BLaER1 (cell line): ENCODE measurements at regions not wholly inside any gene's neighbourhood (a gene's known extent, or its start where the extent isn't known, plus 50 kb on each side); places are given as distances from the start of the nearest gene placed in this dataset.

Experiments
- H3K27ac ChIP-seq: shearing (Covaris generic); formaldehyde crosslinking; 2 replicates; pipeline ENCODE4 v1.8.1; 2022
- H3K27me3 ChIP-seq: shearing (Covaris generic); formaldehyde crosslinking; 2 replicates; pipeline ENCODE4 v1.8.1; 2022
- H3K36me3 ChIP-seq: shearing (Covaris generic); formaldehyde crosslinking; 2 replicates; pipeline ENCODE4 v1.8.1; 2022
- H3K4me1 ChIP-seq: shearing (Covaris generic); formaldehyde crosslinking; 2 replicates; pipeline ENCODE4 v1.8.1; 2022
- H3K4me2 ChIP-seq: shearing (Covaris generic); formaldehyde crosslinking; 2 replicates; pipeline ENCODE4 v1.8.1; 2022
- H3K4me3 ChIP-seq: shearing (Covaris generic); formaldehyde crosslinking; 2 replicates; pipeline ENCODE4 v1.8.1; 2022
- H3K9ac ChIP-seq: shearing (Covaris generic); formaldehyde crosslinking; 2 replicates; pipeline ENCODE4 v1.8.1; 2022
- H3K9me3 ChIP-seq: shearing (Covaris generic); formaldehyde crosslinking; 2 replicates; pipeline ENCODE4 v1.8.1; 2022
- H4K20me1 ChIP-seq: shearing (Covaris generic); formaldehyde crosslinking; 2 replicates; pipeline ENCODE4 v1.8.1; 2022
- Cebpa-rat ChIP-seq: shearing (Covaris generic); IDR thresholded peaks from 2 replicates; pipeline ENCODE4 v1.8.1; 2022

- H3K27ac ChIP-seq, result peak overlapping the region; percentile 77
- TF ChIP-seq Cebpa-rat, result no peak
- no peak overlapping the region for H3K4me3 ChIP-seq
- H3K36me3 ChIP-seq, result no peaks in the 10 kb centered on the region
- peaks cover 75% of the 10 kb centered on the region for H3K4me1 ChIP-seq
- no peaks in the 10 kb centered on the region for H4K20me1 ChIP-seq
- no peaks in the 10 kb centered on the region for H3K27me3 ChIP-seq
- H3K9ac ChIP-seq, result no peak overlapping the region
- peak overlapping the region; percentile 68 for H3K4me2 ChIP-seq
- peaks cover 6% of the 10 kb centered on the region; the same call in 1 of the 2 replicates for H3K9me3 ChIP-seq
Measured at GRCh38 chr5:3889412-3890142, 293.9 kb downstream of the IRX1 start.

GRCh38 chr5:3891113-3891512 is 295.5 kb downstream of the IRX1 start:
- Histone ChIP-seq H3K27me3 (no peaks in the 10 kb centered on the region), H3K4me2 (peak overlapping the region; percentile 68), H4K20me1 (no peaks in the 10 kb centered on the region), H3K27ac (peak overlapping the region; percentile 77), H3K9ac (peak overlapping the region; percentile 42; the same call in 1 of the 2 replicates), H3K4me3 (no peak overlapping the region), H3K4me1 (peaks cover 60% of the 10 kb centered on the region), H3K36me3 (no peaks in the 10 kb centered on the region), H3K9me3 (peaks cover 6% of the 10 kb centered on the region; the same call in 1 of the 2 replicates)
- TF ChIP-seq Cebpa-rat, result no peak

GRCh38 chr5:3893527-3893926 is 297.9 kb downstream of the IRX1 start:
- no peaks in the 10 kb centered on the region for H3K27me3 ChIP-seq
- peaks cover 19% of the 10 kb centered on the region; the same call in 1 of the 2 replicates for H3K9me3 ChIP-seq
- H3K9ac ChIP-seq, result no peak overlapping the region
- peaks cover 36% of the 10 kb centered on the region for H3K4me1 ChIP-seq
- H3K27ac ChIP-seq, result no peak overlapping the region
- H3K36me3 ChIP-seq, result no peaks in the 10 kb centered on the region
- H3K4me2 ChIP-seq, result no peak overlapping the region
- no peaks in the 10 kb centered on the region for H4K20me1 ChIP-seq
- H3K4me3 ChIP-seq, result no peak overlapping the region
- no peak for TF ChIP-seq Cebpa-rat

GRCh38 chr5:3893975-3894374 is 298.3 kb downstream of the IRX1 start:
- Histone ChIP-seq H3K27me3 (no peaks in the 10 kb centered on the region), H3K27ac (no peak overlapping the region), H3K4me2 (no peak overlapping the region), H3K9ac (no peak overlapping the region), H3K4me3 (no peak overlapping the region), H3K36me3 (no peaks in the 10 kb centered on the region), H4K20me1 (no peaks in the 10 kb centered on the region), H3K4me1 (peaks cover 31% of the 10 kb centered on the region), H3K9me3 (peaks cover 19% of the 10 kb centered on the region; the same call in 1 of the 2 replicates)
- TF ChIP-seq Cebpa-rat, result no peak

- Histone ChIP-seq H3K4me1 (peaks cover 10% of the 10 kb centered on the region), H3K4me3 (no peak overlapping the region), H3K9me3 (peaks cover 19% of the 10 kb centered on the region; the same call in 1 of the 2 replicates), H3K4me2 (no peak overlapping the region), H3K27ac (no peak overlapping the region), H3K27me3 (no peaks in the 10 kb centered on the region), H4K20me1 (no peaks in the 10 kb centered on the region), H3K9ac (no peak overlapping the region), H3K36me3 (no peaks in the 10 kb centered on the region)
- TF ChIP-seq Cebpa-rat, result no peak
Measured at GRCh38 chr5:3896098-3896497, 300.5 kb downstream of the IRX1 start.

- Histone ChIP-seq H3K9ac (no peak overlapping the region), H3K27ac (no peak overlapping the region), H3K4me1 (no peaks in the 10 kb centered on the region), H3K4me3 (no peak overlapping the region), H3K4me2 (no peak overlapping the region), H3K36me3 (no peaks in the 10 kb centered on the region), H3K27me3 (no peaks in the 10 kb centered on the region), H4K20me1 (no peaks in the 10 kb centered on the region), H3K9me3 (peaks cover 13% of the 10 kb centered on the region; the same call in 1 of the 2 replicates)
- TF ChIP-seq Cebpa-rat, result no peak
Measured at GRCh38 chr5:3899093-3899492, 303.5 kb downstream of the IRX1 start.

GRCh38 chr5:3904584-3904983 is 309.0 kb downstream of the IRX1 start:
- Histone ChIP-seq H4K20me1 (no peaks in the 10 kb centered on the region), H3K4me2 (no peak overlapping the region), H3K9me3 (no peaks in the 10 kb centered on the region), H3K27me3 (no peaks in the 10 kb centered on the region), H3K4me3 (no peak overlapping the region), H3K27ac (no peak overlapping the region), H3K9ac (no peak overlapping the region), H3K4me1 (peaks cover 11% of the 10 kb centered on the region; the same call in 1 of the 2 replicates), H3K36me3 (no peaks in the 10 kb centered on the region)
- TF ChIP-seq Cebpa-rat, result no peak

GRCh38 chr5:3905031-3905430 is 309.4 kb downstream of the IRX1 start:
- no peak overlapping the region for H3K4me3 ChIP-seq
- H3K4me1 ChIP-seq, result peaks cover 11% of the 10 kb centered on the region; the same call in 1 of the 2 replicates
- no peak overlapping the region for H3K9ac ChIP-seq
- no peak overlapping the region for H3K27ac ChIP-seq
- H4K20me1 ChIP-seq, result no peaks in the 10 kb centered on the region
- TF ChIP-seq Cebpa-rat, result no peak
- no peaks in the 10 kb centered on the region for H3K36me3 ChIP-seq
- no peaks in the 10 kb centered on the region for H3K27me3 ChIP-seq
- no peak overlapping the region for H3K4me2 ChIP-seq
- H3K9me3 ChIP-seq, result no peaks in the 10 kb centered on the region

- Histone ChIP-seq H3K9me3 (no peaks in the 10 kb centered on the region), H3K4me1 (peaks cover 11% of the 10 kb centered on the region; the same call in 1 of the 2 replicates), H3K36me3 (no peaks in the 10 kb centered on the region), H3K4me2 (no peak overlapping the region), H3K27ac (no peak overlapping the region), H4K20me1 (no peaks in the 10 kb centered on the region), H3K9ac (no peak overlapping the region), H3K4me3 (no peak overlapping the region), H3K27me3 (no peaks in the 10 kb centered on the region)
- no peak for TF ChIP-seq Cebpa-rat
Measured at GRCh38 chr5:3905521-3905920, 309.9 kb downstream of the IRX1 start.

GRCh38 chr5:3911111-3911510 is 315.5 kb downstream of the IRX1 start:
- Histone ChIP-seq H3K4me1 (peaks cover 11% of the 10 kb centered on the region; the same call in 1 of the 2 replicates), H3K27ac (no peak overlapping the region), H3K9me3 (no peaks in the 10 kb centered on the region), H4K20me1 (no peaks in the 10 kb centered on the region), H3K4me2 (no peak overlapping the region), H3K36me3 (no peaks in the 10 kb centered on the region), H3K27me3 (no peaks in the 10 kb centered on the region), H3K9ac (no peak overlapping the region), H3K4me3 (no peak overlapping the region)
- no peak for TF ChIP-seq Cebpa-rat
